Lower lobe of right lung (tissue), 2 donors: ENCODE measurements at regions not wholly inside any gene's neighbourhood (a gene's known extent, or its start where the extent isn't known, plus 50 kb on each side); places are given as distances from the start of the nearest gene placed in this dataset.

ENCODE experiments used
- ATAC-seq, 2 donors: fragments of 200-7000 bp; cut with Tn5 transposase; one replicate each; pipeline ENCODE4 v1.9.1; 2020 to 2022; ENCODE audit warnings: mild to moderate bottlenecking in 2 of 2, moderate library complexity in 2 of 2
- DNase-seq: peaks from one replicate; pipeline ENCODE4 v3.0.0-alpha.2; 2020
- H3K27ac ChIP-seq: fragments of 200-600 bp; one replicate; pipeline ENCODE4 v1.8.0; 2022
- H3K27me3 ChIP-seq: fragments of 200-600 bp; one replicate; pipeline ENCODE4 v1.8.0; 2022; ENCODE audit warnings: low read depth
- H3K36me3 ChIP-seq: fragments of 200-600 bp; one replicate; pipeline ENCODE4 v1.8.0; 2022; ENCODE audit warnings: mild to moderate bottlenecking
- H3K4me1 ChIP-seq: fragments of 200-600 bp; one replicate; pipeline ENCODE4 v1.8.0; 2022
- H3K4me3 ChIP-seq: fragments of 200-600 bp; one replicate; pipeline ENCODE4 v1.8.0; 2022; ENCODE audit warnings: mild to moderate bottlenecking
- H3K9me3 ChIP-seq: fragments of 200-600 bp; one replicate; pipeline ENCODE4 v1.8.0; 2022
- CTCF ChIP-seq: fragments of 200-600 bp; IDR thresholded peaks from one replicate; pipeline ENCODE4 v1.8.0; 2022; ENCODE audit warnings: antibody characterized with exemption, mild to moderate bottlenecking
- intact Hi-C: fragments of 100-400 bp; cut with DNase I; formaldehyde crosslinking; loops from one replicate; pipeline ENCODE4 v1.11.0; 2022
- donor health status: DM: no; HTN: yes; CAD: no; lungs with severe emphysema.

DNA sequence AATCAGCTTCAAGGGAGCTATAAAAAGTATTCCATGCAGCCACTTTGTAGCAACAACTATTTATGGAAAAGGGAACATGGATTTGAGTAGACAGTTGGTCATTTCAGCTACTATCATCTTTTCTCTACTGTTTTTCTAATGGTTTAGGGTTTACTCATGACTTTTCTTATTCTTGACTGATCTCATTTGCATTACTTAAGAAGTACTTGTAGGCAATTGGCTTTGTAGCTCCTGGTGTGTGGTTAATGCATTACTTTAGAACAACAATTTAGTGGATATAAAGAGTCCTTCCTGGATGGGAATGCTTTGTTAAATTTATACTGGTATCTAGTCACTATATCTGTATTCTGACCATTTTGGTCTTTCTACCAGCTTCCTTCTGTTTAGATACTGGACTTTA, 59.8 kb upstream of the NTRK2 start:
- Histone ChIP-seq H3K27ac (no peak overlapping the region), H3K4me1 (no peaks in the 10 kb centered on the region), H3K4me3 (no peak overlapping the region), H3K9me3 (no peaks in the 10 kb centered on the region), H3K27me3 (no peaks in the 10 kb centered on the region), H3K36me3 (no peaks in the 10 kb centered on the region)
- TF ChIP-seq CTCF = no peak
- DNase-seq (no peak), ATAC-seq (no peak)
- intact Hi-C loops = no loop called here

GRCh38 chr9:84613431-84613830, 56.1 kb upstream of the NTRK2 start:
- DNase-seq (no peak), ATAC-seq (no peak)
- TF ChIP-seq CTCF = no peak
- Histone ChIP-seq H3K36me3 (no peaks in the 10 kb centered on the region), H3K27ac (no peak overlapping the region), H3K4me3 (no peak overlapping the region), H3K9me3 (no peaks in the 10 kb centered on the region), H3K27me3 (no peaks in the 10 kb centered on the region), H3K4me1 (no peaks in the 10 kb centered on the region)
- intact Hi-C loops = no loop called here

GRCh38 chr9:84615544-84615943, 54.0 kb upstream of the NTRK2 start:
- Histone ChIP-seq H3K27ac (no peak overlapping the region), H3K4me3 (no peak overlapping the region), H3K27me3 (no peaks in the 10 kb centered on the region), H3K36me3 (no peaks in the 10 kb centered on the region), H3K4me1 (no peaks in the 10 kb centered on the region), H3K9me3 (no peaks in the 10 kb centered on the region)
- TF ChIP-seq CTCF = no peak
- intact Hi-C loops = no loop called here
- ATAC-seq (no peak), DNase-seq (no peak)

GRCh38 chr9:84617411-84618029, 52.0 kb upstream of the NTRK2 start:
- intact Hi-C loops = no loop called here

More at GRCh38 chr9:84617411-84618029, 52.0 kb upstream of the NTRK2 start:
- Histone ChIP-seq H3K27ac (no peak overlapping the region), H3K9me3 (no peaks in the 10 kb centered on the region), H3K4me1 (no peaks in the 10 kb centered on the region), H3K27me3 (no peaks in the 10 kb centered on the region), H3K36me3 (no peaks in the 10 kb centered on the region), H3K4me3 (no peak overlapping the region)
- DNase-seq (no peak), ATAC-seq (no peak)
- TF ChIP-seq CTCF = no peak
